ENCODE measurements at regions not wholly inside any gene's neighbourhood (a gene's known extent, or its start where the extent isn't known, plus 50 kb on each side); places are given as distances from the start of the nearest gene placed in this dataset.
A peak's percentile ranks its signal among the peaks of the same experiment; 100 is the strongest.
"Not testable (repeated sequence)": the region's sequence is repeated elsewhere in the genome, so short reads cannot be mapped to it uniquely, and the experiment has no call there.

DNA sequence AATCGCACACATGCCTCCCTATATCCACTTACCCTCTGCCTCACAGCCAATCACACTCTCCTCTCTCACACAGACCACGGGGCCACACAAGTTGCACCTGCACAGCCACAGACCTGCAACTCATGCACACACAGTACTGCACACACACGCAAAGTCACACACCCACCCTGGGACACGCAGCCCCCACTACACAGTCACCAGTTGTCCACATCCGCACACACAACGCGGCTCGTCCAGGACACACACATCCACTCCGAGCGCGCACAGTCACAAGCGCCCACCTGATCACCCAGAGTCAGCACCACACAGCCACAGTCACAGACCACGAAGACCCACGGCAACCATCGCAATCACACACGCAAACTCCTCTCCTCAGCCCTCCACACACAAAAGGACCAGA is 387.3 kb downstream of the CNTNAP3B start:
- CTCF ChIA-PET; H3K4me3 Mint-ChIP-seq; ATAC-seq; H3K27me3 Mint-ChIP-seq; H3K27ac Mint-ChIP-seq; H3K36me3 Mint-ChIP-seq (ENCODE audit: low read depth); DNase-seq; intact Hi-C loops (cut with DNase I, micrococcal nuclease); POLR2A ChIA-PET; H3K4me1 Mint-ChIP-seq; H3K9me3 Mint-ChIP-seq (ENCODE audit: low read depth): not testable (repeated sequence)

DNA sequence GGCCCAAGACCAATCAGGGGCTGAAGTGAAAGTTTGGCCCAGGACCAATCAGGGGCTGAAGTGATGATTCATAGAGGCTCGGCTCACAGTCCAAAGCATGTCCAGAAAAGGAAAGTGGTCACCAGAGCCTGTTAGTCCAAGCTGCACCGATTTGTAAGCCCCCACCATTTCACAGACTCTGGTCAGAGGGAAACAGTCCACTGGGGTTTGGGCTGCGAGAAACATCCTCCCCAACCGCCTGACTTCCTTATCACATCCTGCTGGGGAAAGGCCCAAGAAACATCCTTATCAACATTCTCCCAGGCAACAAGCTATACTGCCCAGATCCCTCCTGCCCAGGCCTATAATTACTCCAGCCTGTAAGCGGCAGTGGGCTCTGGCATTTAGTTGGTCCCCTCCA is 388.1 kb downstream of the CNTNAP3B start:
- H3K36me3 Mint-ChIP-seq (ENCODE audit: low read depth); DNase-seq; POLR2A ChIA-PET; H3K4me1 Mint-ChIP-seq; H3K27me3 Mint-ChIP-seq; intact Hi-C loops (cut with DNase I, micrococcal nuclease); H3K27ac Mint-ChIP-seq; ATAC-seq; H3K4me3 Mint-ChIP-seq; CTCF ChIA-PET; H3K9me3 Mint-ChIP-seq (ENCODE audit: low read depth): not testable (repeated sequence)

DNA sequence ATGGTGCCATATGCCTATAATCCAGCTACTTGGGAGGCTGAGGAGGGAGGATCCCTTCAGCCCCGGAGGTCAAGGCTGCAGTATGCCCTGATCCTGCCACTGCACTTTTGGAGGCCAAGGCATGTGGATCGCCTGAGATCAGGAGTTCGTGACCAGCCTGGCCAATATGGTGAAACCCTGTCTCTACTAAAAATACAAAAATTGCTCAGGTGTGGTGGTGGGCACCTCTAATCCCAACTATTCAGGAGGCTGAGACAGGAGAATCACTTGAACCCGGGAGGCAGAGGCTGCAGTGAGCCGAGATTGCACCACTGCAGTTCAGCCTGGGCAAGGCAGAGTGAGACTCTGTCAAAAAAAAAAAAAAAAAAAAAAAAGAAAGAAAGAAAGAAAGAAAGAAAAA is 390.5 kb downstream of the CNTNAP3B start:
- H3K36me3 Mint-ChIP-seq (ENCODE audit: low read depth); H3K27me3 Mint-ChIP-seq; H3K27ac Mint-ChIP-seq; DNase-seq; CTCF ChIA-PET; intact Hi-C loops (cut with DNase I, micrococcal nuclease); H3K9me3 Mint-ChIP-seq (ENCODE audit: low read depth); H3K4me1 Mint-ChIP-seq; POLR2A ChIA-PET; ATAC-seq; H3K4me3 Mint-ChIP-seq: not testable (repeated sequence)

DNA sequence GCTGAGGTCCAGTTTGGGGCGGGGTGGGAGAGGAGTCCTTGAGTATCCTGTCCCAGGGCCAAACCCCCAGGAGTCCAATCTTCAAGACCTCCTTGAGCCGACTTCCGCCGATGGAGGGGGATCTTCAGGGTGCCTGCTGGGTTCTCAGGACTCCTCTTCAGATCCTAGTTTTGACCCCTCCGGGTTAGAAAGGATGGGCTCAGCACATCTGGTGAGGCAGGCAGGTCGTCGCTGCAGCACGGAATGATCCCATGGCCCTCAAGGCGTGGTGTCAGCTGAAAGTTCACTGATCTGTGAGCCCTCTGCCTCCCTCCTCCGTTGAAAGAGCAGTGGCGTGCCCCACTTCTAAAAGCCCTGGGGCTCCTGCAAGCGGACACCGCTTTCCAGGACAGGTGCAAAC is 430.0 kb downstream of the CNTNAP3B start:
- H3K9me3 Mint-ChIP-seq (ENCODE audit: low read depth); H3K4me1 Mint-ChIP-seq; CTCF ChIA-PET: not testable (repeated sequence)

DNA sequence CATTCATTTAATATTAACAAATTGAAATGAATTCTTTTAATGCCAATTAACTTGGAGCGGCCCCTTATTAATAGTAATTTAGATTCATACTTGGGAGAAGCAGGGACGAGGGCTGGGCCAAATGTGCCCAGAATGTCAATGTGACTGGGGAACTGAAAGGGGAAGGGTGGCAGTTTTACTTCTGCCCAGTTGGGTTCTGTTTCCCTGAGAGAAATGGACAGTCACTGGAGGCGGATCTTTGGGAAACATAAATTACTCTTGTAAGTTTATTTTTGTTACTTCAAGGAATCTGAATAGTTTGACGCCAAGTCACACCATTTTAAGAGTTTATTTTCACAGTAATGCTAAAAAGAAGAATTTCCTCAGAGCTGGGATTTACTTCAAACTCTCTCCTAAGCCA is 432.1 kb downstream of the CNTNAP3B start:
- ATAC-seq; H3K4me3 Mint-ChIP-seq; POLR2A ChIA-PET; H3K27me3 Mint-ChIP-seq; H3K9me3 Mint-ChIP-seq (ENCODE audit: low read depth); H3K4me1 Mint-ChIP-seq; H3K27ac Mint-ChIP-seq; DNase-seq; intact Hi-C loops (cut with DNase I, micrococcal nuclease); H3K36me3 Mint-ChIP-seq (ENCODE audit: low read depth); CTCF ChIA-PET: not testable (repeated sequence)

More for the DNA sequence above, 430.0 kb downstream of the CNTNAP3B start:
- H3K27me3 Mint-ChIP-seq; ATAC-seq; POLR2A ChIA-PET; H3K36me3 Mint-ChIP-seq (ENCODE audit: low read depth); DNase-seq; H3K4me3 Mint-ChIP-seq; intact Hi-C loops (cut with DNase I, micrococcal nuclease); H3K27ac Mint-ChIP-seq: not testable (repeated sequence)

DNA sequence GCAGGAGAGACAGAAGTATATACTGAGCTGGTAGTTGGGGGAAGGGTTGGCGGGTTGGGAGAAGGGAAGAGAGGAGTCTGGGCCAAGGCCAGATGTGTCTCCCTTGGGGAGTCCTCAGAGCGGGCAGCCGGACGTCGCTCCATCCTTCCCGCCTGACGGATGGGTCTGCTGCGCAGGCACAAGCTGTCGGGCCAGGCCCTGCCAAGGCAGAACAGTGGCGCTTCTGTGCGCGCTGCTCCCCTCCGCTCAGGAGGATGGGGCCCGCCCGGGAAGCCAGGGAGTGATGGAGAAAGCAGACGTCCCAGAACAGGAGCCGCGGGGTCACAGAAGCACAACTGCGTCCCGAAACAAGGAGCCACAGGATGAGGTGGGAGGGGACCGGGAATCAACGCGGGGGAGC is 449.9 kb downstream of the CNTNAP3B start:
- ATAC-seq; DNase-seq; H3K4me1 Mint-ChIP-seq; POLR2A ChIA-PET; H3K27ac Mint-ChIP-seq; H3K36me3 Mint-ChIP-seq (ENCODE audit: low read depth); H3K4me3 Mint-ChIP-seq; CTCF ChIA-PET; H3K27me3 Mint-ChIP-seq; intact Hi-C loops (cut with DNase I, micrococcal nuclease); H3K9me3 Mint-ChIP-seq (ENCODE audit: low read depth): not testable (repeated sequence)

DNA sequence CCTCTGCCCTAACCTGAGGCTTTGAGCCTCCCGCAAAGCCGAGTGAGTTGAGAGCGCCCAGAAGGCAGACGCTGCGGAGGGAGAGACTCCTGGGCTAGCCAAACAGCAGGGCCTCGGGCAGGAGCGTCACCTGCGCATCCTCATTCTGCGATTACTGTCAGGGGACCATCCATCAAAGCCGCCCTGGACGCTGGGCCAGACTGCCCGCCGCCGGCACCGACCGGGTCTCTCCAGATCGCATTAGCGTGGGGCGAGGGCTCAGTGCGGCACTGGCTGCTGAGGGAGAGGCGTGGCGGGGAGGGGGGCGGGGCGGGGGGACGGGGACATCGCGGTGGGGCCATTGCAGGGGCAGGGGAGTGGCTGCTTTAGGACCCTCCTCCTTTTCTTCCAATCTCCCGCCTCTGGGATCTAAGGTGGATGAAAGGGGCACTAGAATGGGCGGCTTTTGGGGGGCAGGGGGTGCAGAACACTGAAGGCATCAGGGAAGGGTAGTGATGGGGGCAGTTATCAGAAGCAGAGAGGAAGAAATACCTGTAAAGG is 465.7 kb downstream of the CNTNAP3B start:
- ATAC-seq; H3K27me3 Mint-ChIP-seq; H3K4me3 Mint-ChIP-seq; H3K27ac Mint-ChIP-seq; H3K36me3 Mint-ChIP-seq (ENCODE audit: low read depth); H3K9me3 Mint-ChIP-seq (ENCODE audit: low read depth); H3K4me1 Mint-ChIP-seq; DNase-seq; CTCF ChIA-PET; POLR2A ChIA-PET; intact Hi-C loops (cut with DNase I, micrococcal nuclease): not testable (repeated sequence)

DNA sequence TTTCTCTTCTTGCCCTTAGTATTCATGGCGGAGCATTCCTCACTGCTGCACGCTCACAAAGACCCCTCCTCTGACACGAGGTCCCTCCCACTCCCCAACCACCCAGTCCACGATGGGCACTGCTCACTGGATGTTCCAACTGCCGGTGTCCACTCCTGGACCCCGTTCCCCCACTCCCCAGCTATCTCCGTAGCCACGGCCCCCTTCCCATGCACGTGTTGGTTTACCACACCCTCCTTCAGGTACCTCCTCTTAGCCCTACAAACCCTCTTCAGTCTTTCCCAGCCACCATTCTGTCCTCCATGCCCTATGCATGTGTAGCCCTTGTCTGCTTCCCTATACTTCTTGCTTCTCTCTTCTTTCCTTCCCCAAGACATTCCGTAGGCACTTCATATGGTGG is 469.6 kb upstream of the ZNG1F start:
- H3K9me3 Mint-ChIP-seq (ENCODE audit: low read depth); H3K36me3 Mint-ChIP-seq (ENCODE audit: low read depth); DNase-seq; intact Hi-C loops (cut with DNase I, micrococcal nuclease); H3K27me3 Mint-ChIP-seq; H3K27ac Mint-ChIP-seq; ATAC-seq; POLR2A ChIA-PET; CTCF ChIA-PET; H3K4me3 Mint-ChIP-seq: not testable (repeated sequence)
- peaks cover 13% of the 10 kb centered on the region for H3K4me1 Mint-ChIP-seq

DNA sequence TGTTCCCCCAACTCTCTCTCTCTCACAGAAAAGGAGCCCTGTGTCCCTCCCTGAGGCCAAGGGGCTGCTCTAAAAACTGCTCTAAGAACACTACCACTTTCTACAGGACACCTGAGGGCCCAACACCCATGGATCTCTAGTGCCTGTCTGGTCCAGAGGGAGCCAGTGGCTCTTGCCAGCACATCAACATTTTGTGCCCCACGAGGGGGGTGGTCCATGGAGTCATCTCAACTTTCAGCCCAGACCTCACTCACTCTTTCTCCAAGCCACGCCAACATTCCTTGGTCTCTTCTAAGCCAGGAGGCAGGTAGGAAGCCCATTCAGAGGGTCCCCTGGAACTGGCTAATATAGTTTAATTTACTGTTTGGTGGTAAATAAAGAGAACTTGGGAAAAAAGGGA is 469.0 kb upstream of the ZNG1F start:
- H3K4me3 Mint-ChIP-seq; H3K9me3 Mint-ChIP-seq (ENCODE audit: low read depth); DNase-seq; ATAC-seq; CTCF ChIA-PET; H3K36me3 Mint-ChIP-seq (ENCODE audit: low read depth); H3K27ac Mint-ChIP-seq; POLR2A ChIA-PET; H3K27me3 Mint-ChIP-seq; intact Hi-C loops (cut with DNase I, micrococcal nuclease): not testable (repeated sequence)
- peaks cover 15% of the 10 kb centered on the region for H3K4me1 Mint-ChIP-seq

DNA sequence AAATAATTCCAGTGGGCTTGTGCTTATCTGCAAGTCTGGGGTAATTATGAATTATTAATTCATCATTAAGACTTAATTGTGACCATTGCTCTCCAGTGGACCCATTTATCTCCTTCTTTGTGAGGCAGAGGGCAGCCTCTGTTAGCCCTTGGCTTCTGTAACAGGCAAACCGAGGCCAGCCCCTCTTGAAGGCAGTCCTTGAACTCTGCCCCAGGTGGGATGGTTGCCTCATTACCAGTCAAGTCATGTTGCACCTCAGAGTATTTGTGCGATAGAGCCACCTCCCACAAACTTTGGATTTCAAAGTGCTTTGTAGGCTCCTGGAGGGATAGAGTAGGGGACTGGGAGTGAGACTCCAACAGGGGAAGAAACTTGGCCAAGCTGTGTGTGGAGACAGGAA is 468.0 kb upstream of the ZNG1F start:
- DNase-seq; H3K27ac Mint-ChIP-seq; H3K4me3 Mint-ChIP-seq; H3K36me3 Mint-ChIP-seq (ENCODE audit: low read depth); H3K9me3 Mint-ChIP-seq (ENCODE audit: low read depth); CTCF ChIA-PET; ATAC-seq; H3K27me3 Mint-ChIP-seq; intact Hi-C loops (cut with DNase I, micrococcal nuclease); POLR2A ChIA-PET: not testable (repeated sequence)
- peaks cover 15% of the 10 kb centered on the region for H3K4me1 Mint-ChIP-seq

DNA sequence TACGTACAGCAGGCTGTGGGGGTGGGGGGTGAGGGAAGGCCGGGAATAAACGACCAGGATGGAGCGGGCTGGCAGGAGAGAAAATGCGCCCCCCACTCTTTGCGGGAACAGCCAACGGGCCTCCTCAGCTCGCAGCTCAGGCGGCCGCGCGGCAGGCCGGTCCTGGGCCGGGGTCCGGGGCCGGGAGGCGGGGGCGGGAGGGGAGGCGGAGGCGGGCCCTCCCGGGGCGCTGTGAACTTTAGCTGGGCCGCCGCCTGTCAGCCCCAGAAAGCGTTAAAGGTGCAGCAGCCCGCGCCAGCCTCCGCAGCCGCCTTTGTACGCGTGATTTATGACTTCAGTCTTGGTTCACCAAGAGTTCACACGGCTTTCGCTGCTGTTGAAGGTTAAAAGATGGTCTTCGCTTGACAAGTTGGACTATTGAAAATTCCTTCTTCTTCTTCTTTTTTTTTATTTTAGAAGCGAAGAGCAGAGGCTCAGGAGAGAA is 466.0 kb upstream of the ZNG1F start:
- H3K36me3 Mint-ChIP-seq (ENCODE audit: low read depth); POLR2A ChIA-PET; H3K27me3 Mint-ChIP-seq; H3K9me3 Mint-ChIP-seq (ENCODE audit: low read depth); H3K27ac Mint-ChIP-seq; ATAC-seq; CTCF ChIA-PET; H3K4me3 Mint-ChIP-seq; intact Hi-C loops (cut with DNase I, micrococcal nuclease): not testable (repeated sequence)
- H3K4me1 Mint-ChIP-seq = peaks cover 15% of the 10 kb centered on the region
- DNase-seq = peak; percentile 51

DNA sequence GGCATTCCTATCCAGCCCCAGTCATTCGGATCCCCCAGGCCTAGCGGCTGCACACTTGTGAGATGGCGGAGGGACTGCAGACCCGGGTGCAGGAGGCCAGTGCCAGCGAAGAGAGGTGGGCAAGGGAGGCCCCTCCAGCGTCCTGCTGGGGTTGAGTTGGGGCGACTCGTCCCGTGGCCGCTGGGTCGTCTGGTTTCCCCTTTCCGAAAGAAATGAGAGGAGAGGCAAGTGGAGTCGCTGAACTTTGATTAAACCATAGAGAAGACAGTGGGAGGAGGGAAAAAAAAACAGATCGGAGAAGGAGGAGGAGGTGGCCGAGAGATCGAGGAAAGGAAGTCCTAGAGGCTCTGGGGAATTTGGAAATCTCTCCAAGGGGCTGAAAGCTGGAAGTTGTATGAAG is 465.2 kb upstream of the ZNG1F start:
- POLR2A ChIA-PET = not testable (repeated sequence)

More for the DNA sequence above, 465.2 kb upstream of the ZNG1F start:
- H3K9me3 Mint-ChIP-seq (ENCODE audit: low read depth); intact Hi-C loops (cut with DNase I, micrococcal nuclease); H3K36me3 Mint-ChIP-seq (ENCODE audit: low read depth); ATAC-seq; H3K27ac Mint-ChIP-seq; DNase-seq; CTCF ChIA-PET; H3K27me3 Mint-ChIP-seq: not testable (repeated sequence)
- peak overlapping the region; percentile 11 for H3K4me3 Mint-ChIP-seq
- H3K4me1 Mint-ChIP-seq = peaks cover 15% of the 10 kb centered on the region
